Loucy (cell line): ENCODE measurements at regions not wholly inside any gene's neighbourhood (a gene's known extent, or its start where the extent isn't known, plus 50 kb on each side); places are given as distances from the start of the nearest gene placed in this dataset.

Experiments
- H2AFZ ChIP-seq: fragments of 200-600 bp; sonication (generic); 2 replicates; pipeline ENCODE4 v1.6.0; 2016; ENCODE audit warnings: antibody characterized with exemption, mild to moderate bottlenecking, low read length, moderate library complexity
- H3F3A ChIP-seq: fragments of 200-600 bp; 2 replicates; pipeline ENCODE4 v1.6.0; 2016; ENCODE audit warnings: antibody characterized with exemption, low read depth, mild to moderate bottlenecking
- H3K27me3 ChIP-seq: fragments of 200-600 bp; sonication (generic); 2 replicates; pipeline ENCODE4 v1.6.1; 2014; ENCODE audit warnings: low read length, mild to moderate bottlenecking; ENCODE audit not compliant: insufficient read depth, poor library complexity, severe bottlenecking
- H3K36me3 ChIP-seq: fragments of 200-600 bp; sonication (generic); 2 replicates; pipeline ENCODE4 v1.6.1; 2016; ENCODE audit warnings: low read length; ENCODE audit not compliant: insufficient read depth
- H3K4me1 ChIP-seq: fragments of 200-600 bp; sonication (generic); 2 replicates; pipeline ENCODE4 v1.5.1; 2014; ENCODE audit warnings: low read length, mild to moderate bottlenecking; ENCODE audit not compliant: insufficient read depth, poor library complexity, severe bottlenecking
- H3K4me2 ChIP-seq: fragments of 200-600 bp; sonication (generic); 2 replicates; pipeline ENCODE4 v1.6.0; 2014; ENCODE audit warnings: antibody characterized with exemption, low read length, low read depth, mild to moderate bottlenecking; ENCODE audit not compliant: poor library complexity, severe bottlenecking
- H3K4me3 ChIP-seq: fragments of 200-600 bp; sonication (generic); 2 replicates; pipeline ENCODE4 v1.5.1; 2014; ENCODE audit warnings: low read length, mild to moderate bottlenecking, mixed read lengths; ENCODE audit not compliant: poor library complexity, severe bottlenecking
- H3K79me2 ChIP-seq: fragments of 200-600 bp; sonication (generic); 2 replicates; pipeline ENCODE4 v1.6.1; 2014; ENCODE audit warnings: low read length; ENCODE audit not compliant: insufficient read depth
- H3K9ac ChIP-seq: fragments of 200-600 bp; sonication (generic); 2 replicates; pipeline ENCODE4 v1.6.0; 2014; ENCODE audit warnings: mild to moderate bottlenecking, low read depth, low read length, moderate library complexity; ENCODE audit not compliant: poor library complexity, severe bottlenecking
- H3K9me2 ChIP-seq: fragments of 200-600 bp; sonication (generic); replicated peaks from 2 replicates; pipeline ENCODE4 v1.6.1; 2016; ENCODE audit warnings: low read depth, low read length, mixed read lengths
- H3K9me3 ChIP-seq: fragments of 200-600 bp; sonication (generic); 2 replicates; pipeline ENCODE4 v1.6.1; 2014; ENCODE audit warnings: mild to moderate bottlenecking, antibody characterized with exemption, low read length, low read depth; ENCODE audit not compliant: insufficient read depth
- H4K20me1 ChIP-seq: fragments of 200-600 bp; sonication (generic); 2 replicates; pipeline ENCODE4 v1.6.0; 2014; ENCODE audit warnings: antibody characterized with exemption, low read length, mild to moderate bottlenecking; ENCODE audit not compliant: insufficient read depth, poor library complexity, severe bottlenecking
- EZH2phosphoT487 ChIP-seq: fragments of 200-600 bp; IDR thresholded peaks from 2 replicates; pipeline ENCODE4 v1.6.1; 2018; ENCODE audit warnings: antibody characterized with exemption, mild to moderate bottlenecking, moderate library complexity, borderline replicate concordance
- TF ChIP-seq, protein P1 (sequence below): fragments of 200-600 bp; sonication (generic); conservative IDR thresholded peaks from 2 replicates; pipeline ENCODE4 v1.5.1; 2014; ENCODE audit warnings: mild to moderate bottlenecking, antibody characterized with exemption, low read length

DNA sequence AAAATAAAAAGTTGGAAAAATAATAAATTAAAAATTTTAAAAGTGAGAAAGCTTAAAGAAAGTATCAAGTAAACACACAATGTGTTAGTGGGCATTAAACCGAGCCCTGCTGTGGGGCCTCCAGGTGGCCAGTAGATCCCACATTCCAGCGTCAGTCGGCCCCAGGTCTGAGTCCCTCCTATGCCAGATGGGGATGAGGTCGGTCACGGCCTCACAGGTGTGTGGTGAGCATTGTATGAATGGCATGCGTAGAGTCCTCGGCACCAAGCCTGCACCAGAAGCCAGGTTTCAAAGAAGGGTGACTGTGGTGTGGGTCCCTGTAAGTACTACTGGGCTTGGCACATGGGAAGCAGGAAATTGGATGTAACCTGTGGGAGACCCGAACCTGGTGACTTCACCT is 75.6 kb upstream of the MSX1 start:
- no peak overlapping the region for H3K4me3 ChIP-seq
- no peaks in the 10 kb centered on the region for H3K9me2 ChIP-seq
- no peak overlapping the region for H2AFZ ChIP-seq
- H3K36me3 ChIP-seq: no peaks in the 10 kb centered on the region
- H3K27me3 ChIP-seq: no peaks in the 10 kb centered on the region
- H3K79me2 ChIP-seq: no peaks in the 10 kb centered on the region
- no peaks in the 10 kb centered on the region for H3F3A ChIP-seq
- H3K9ac ChIP-seq: no peak overlapping the region
- H3K4me1 ChIP-seq: no peaks in the 10 kb centered on the region
- H4K20me1 ChIP-seq: no peaks in the 10 kb centered on the region
- peaks cover 4% of the 10 kb centered on the region; the same call in 1 of the 2 replicates for H3K9me3 ChIP-seq
- no peak overlapping the region for H3K4me2 ChIP-seq
- TF ChIP-seq EZH2phosphoT487: no peak
- TF ChIP-seq, protein P1, sequence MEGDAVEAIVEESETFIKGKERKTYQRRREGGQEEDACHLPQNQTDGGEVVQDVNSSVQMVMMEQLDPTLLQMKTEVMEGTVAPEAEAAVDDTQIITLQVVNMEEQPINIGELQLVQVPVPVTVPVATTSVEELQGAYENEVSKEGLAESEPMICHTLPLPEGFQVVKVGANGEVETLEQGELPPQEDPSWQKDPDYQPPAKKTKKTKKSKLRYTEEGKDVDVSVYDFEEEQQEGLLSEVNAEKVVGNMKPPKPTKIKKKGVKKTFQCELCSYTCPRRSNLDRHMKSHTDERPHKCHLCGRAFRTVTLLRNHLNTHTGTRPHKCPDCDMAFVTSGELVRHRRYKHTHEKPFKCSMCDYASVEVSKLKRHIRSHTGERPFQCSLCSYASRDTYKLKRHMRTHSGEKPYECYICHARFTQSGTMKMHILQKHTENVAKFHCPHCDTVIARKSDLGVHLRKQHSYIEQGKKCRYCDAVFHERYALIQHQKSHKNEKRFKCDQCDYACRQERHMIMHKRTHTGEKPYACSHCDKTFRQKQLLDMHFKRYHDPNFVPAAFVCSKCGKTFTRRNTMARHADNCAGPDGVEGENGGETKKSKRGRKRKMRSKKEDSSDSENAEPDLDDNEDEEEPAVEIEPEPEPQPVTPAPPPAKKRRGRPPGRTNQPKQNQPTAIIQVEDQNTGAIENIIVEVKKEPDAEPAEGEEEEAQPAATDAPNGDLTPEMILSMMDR: no peak

DNA sequence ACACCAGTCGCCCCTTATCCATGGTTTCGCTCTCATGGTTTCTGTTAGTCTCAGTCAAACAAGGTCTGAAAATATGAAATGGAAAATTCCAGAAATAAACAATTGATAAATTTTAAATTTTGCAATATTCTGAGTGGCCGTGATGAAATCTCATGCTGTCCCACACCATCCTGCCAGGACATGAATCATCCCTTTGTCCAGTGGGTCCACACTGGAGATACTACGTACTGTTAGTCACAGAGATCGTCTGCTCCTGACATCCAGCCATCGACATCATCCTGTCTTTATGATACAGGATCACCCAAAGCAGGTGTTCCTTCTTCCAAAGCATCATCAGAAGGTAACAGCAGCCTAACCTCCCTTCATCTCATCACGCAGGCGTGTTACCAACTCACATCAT is 76.5 kb upstream of the MSX1 start:
- Histone ChIP-seq H3K9me3 (no peaks in the 10 kb centered on the region), H4K20me1 (no peaks in the 10 kb centered on the region), H3F3A (no peaks in the 10 kb centered on the region), H3K79me2 (no peaks in the 10 kb centered on the region), H2AFZ (no peak overlapping the region), H3K9ac (no peak overlapping the region), H3K9me2 (no peaks in the 10 kb centered on the region), H3K27me3 (no peaks in the 10 kb centered on the region), H3K4me1 (no peaks in the 10 kb centered on the region), H3K36me3 (no peaks in the 10 kb centered on the region), H3K4me3 (no peak overlapping the region), H3K4me2 (no peak overlapping the region)
- TF ChIP-seq, protein P1: no peak
- no peak for TF ChIP-seq EZH2phosphoT487

DNA sequence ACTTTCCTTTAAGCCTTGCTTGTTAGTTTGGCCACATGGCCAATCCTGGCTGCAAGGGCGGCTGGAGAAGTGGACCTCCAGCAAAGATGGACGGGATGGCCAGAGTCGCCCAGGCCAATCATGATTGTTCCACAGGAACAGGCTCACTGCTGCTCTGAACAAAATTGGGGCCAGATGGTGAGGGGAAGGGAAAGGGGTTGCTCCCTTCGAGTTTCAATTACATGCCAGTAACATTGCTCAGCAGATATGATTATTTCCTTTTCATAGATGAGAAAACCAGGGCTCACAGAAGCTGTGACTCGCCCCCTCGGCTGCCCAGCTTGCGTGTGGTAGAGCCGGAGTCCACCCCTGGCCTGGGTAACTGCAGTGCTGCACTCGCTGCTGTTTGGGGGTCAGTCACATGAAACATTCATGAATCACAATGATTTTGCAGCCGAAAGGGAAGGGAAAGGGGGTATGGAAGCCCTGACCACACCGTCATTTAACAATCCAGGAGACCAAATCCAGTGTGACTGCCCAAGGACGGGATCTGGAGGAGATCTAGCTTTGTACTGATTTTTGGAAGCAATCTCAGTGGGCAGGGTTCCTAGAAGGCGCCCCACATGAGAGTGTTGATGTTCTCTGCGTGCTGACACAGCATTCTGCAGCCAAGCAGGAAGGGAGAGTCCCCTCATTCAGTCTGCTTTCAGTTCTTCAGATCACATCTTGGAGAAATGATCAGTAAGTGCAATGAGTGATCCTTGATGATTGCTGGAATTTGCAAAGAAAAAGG is 77.3 kb upstream of the MSX1 start:
- H3K79me2 ChIP-seq: no peaks in the 10 kb centered on the region
- H3K9me3 ChIP-seq: no peaks in the 10 kb centered on the region
- H3K9me2 ChIP-seq: no peaks in the 10 kb centered on the region
- no peak overlapping the region for H3K4me3 ChIP-seq
- no peaks in the 10 kb centered on the region for H3K27me3 ChIP-seq
- TF ChIP-seq EZH2phosphoT487: no peak
- TF ChIP-seq, protein P1: no peak
- no peaks in the 10 kb centered on the region for H3K4me1 ChIP-seq
- no peaks in the 10 kb centered on the region for H4K20me1 ChIP-seq
- no peaks in the 10 kb centered on the region for H3F3A ChIP-seq
- H3K4me2 ChIP-seq: no peak overlapping the region
- H3K9ac ChIP-seq: no peak overlapping the region
- no peak overlapping the region for H2AFZ ChIP-seq
- no peaks in the 10 kb centered on the region for H3K36me3 ChIP-seq
